Pancreas (tissue), 10 donors: ENCODE measurements at regions not wholly inside any gene's neighbourhood (a gene's known extent, or its start where the extent isn't known, plus 50 kb on each side); places are given as distances from the start of the nearest gene placed in this dataset.

ENCODE experiments used
- ATAC-seq, 4 donors: fragments of 200-7000 bp; cut with Tn5 transposase; one replicate each; pipeline versions ENCODE4 v1.8.0 to v1.9.1; 2020; ENCODE audit warnings: mild to moderate bottlenecking in 4 of 4, moderate library complexity in 4 of 4
- DNase-seq, 6 donors: peaks; one replicate each; pipeline ENCODE4 v3.0.0-alpha.2; 2020
- FAIRE-seq: peaks from 2 replicates; lab custom pipeline; 2012; peaks lifted over from hg19 to GRCh38; lab: Jason Lieb, UNC
- H3K27ac ChIP-seq, 4 donors: fragments of 200-600 bp; sonication (generic); 1 replicate in 3 of 4; 2 replicates in 1 of 4; pipeline versions ENCODE4 v1.5.0 to v1.8.0; 2020
- H3K27me3 ChIP-seq, 4 donors: fragments of 200-600 bp; one replicate each; pipeline ENCODE4 v1.8.0; 2021
- H3K36me3 ChIP-seq, 3 donors: fragments of 200-600 bp; sonication (generic) in 1 of 3; one replicate each; pipeline versions ENCODE4 v1.5.0 to v1.8.0; 2020 to 2021
- H3K4me1 ChIP-seq, 3 donors: fragments of 200-600 bp; one replicate each; pipeline ENCODE4 v1.8.0; 2021
- H3K4me3 ChIP-seq, 4 donors: fragments of 200-600 bp; sonication (generic) in 2 of 4; one replicate each; pipeline versions ENCODE4 v1.5.0 to v1.8.0; 2020 to 2021
- H3K9me3 ChIP-seq, 4 donors: fragments of 200-600 bp; one replicate each; pipeline ENCODE4 v1.8.0; 2021
- WGBS, 2 donors: extraction: QIAGEN DNeasy Blood & Tissue Kit; methylation state at CpG; one replicate each; pipeline ENCODE4 v1.1.7; 2013; 5-methylcytosine and 5-hydroxymethylcytosine counted together
- intact Hi-C, 3 donors: fragments of 100-400 bp; cut with DNase I; formaldehyde crosslinking; loops; one replicate each; pipeline versions ENCODE4 v1.11.1 to v1.14.2; 2022
- TF ChIP-seq, protein P1 (sequence below), 4 donors: fragments of 200-600 bp; sonication (generic) in 3 of 4; IDR thresholded peaks; one replicate each; pipeline versions ENCODE4 v1.5.0 to v1.8.0; 2021; ENCODE audit warnings: antibody characterized with exemption in 4 of 4
- donor health status: healthy with polysubstance abuse.
- donor health status: DM: no; HTN: no; CAD: no; lungs with moderate emphysema.
- donor health status: DM: no; HTN: no; CAD: no.
- donor health status: control.
- donor health status: control.
- donor health status: Bipolar disorder and iron deficiency.
- donor health status: DM: yes; HTN: yes; CAD: no.
- donor health status: DM: no; HTN: no; CAD: no.
- donor health status: DM: no; HTN: no; CAD: no.
- donor health status: DM: yes; HTN: yes; CAD: no.

DNA sequence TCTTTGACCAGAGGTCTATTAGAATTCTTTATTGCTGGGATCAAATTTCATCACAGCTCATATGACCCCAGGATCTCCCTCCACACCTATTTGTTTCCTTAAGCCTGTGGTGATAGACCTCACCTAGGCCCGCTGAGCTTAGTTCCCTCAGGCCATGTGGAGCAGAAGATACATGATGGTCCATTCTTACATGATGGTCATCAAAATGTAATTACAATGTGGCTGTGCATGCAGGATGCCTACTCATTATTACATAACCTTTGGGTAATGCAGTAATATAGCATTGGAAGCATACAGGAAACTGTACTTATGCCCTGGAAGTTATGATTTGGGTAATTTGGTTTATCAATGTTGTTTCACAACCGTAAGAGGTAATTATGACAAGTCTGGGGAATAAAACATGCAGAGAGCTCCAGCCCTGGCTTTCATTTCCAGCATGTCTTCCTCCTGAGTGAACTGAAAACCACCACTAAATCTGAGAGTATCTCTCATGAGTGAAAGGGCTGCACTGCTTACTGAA lies 67.0 kb upstream of the AGA start:
- no peak for FAIRE-seq
- Histone ChIP-seq H3K27ac (no peak overlapping the region), H3K4me1 (no peaks in the 10 kb centered on the region), H3K4me3 (no peak overlapping the region), H3K36me3 (no peaks in the 10 kb centered on the region), H3K9me3 (no peaks in the 10 kb centered on the region), H3K27me3 (no peaks in the 10 kb centered on the region)
- intact Hi-C loops = no loop called here
- TF ChIP-seq, protein P1, sequence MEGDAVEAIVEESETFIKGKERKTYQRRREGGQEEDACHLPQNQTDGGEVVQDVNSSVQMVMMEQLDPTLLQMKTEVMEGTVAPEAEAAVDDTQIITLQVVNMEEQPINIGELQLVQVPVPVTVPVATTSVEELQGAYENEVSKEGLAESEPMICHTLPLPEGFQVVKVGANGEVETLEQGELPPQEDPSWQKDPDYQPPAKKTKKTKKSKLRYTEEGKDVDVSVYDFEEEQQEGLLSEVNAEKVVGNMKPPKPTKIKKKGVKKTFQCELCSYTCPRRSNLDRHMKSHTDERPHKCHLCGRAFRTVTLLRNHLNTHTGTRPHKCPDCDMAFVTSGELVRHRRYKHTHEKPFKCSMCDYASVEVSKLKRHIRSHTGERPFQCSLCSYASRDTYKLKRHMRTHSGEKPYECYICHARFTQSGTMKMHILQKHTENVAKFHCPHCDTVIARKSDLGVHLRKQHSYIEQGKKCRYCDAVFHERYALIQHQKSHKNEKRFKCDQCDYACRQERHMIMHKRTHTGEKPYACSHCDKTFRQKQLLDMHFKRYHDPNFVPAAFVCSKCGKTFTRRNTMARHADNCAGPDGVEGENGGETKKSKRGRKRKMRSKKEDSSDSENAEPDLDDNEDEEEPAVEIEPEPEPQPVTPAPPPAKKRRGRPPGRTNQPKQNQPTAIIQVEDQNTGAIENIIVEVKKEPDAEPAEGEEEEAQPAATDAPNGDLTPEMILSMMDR (IDR thresholded peaks at IDR 0.05) = no peak
- 82 to 87% methylated on average over 2 of the region's 2 CpGs for WGBS, 2 donors
- no peak for DNase-seq
- no peak for ATAC-seq

DNA sequence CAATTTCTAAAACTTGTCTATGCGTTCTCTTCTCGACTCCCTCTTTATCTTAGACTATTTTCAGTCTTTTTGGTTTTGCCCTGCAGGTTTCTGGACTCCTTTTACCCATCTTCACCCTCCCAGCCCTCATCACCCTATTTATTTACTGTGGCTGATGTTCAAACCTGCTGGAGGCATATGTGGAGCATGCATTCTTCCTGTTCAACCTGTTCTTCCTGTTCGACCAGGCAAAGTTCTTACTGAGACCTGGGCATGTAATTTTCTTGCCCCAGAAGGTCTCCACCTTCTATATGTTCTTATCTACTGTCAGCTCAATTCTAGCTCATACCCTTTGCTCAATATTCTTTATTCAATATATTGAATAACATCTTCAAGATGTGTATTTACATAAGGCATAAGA lies 69.4 kb upstream of the AGA start:
- Histone ChIP-seq H3K36me3 (no peaks in the 10 kb centered on the region), H3K9me3 (no peaks in the 10 kb centered on the region), H3K4me1 (no peaks in the 10 kb centered on the region), H3K27ac (no peak overlapping the region), H3K4me3 (no peak overlapping the region), H3K27me3 (no peaks in the 10 kb centered on the region)
- peak; percentile 50 to 77 (median 74) for ATAC-seq
- no peak for FAIRE-seq
- TF ChIP-seq, protein P1 (IDR thresholded peaks at IDR 0.05) = no peak
- intact Hi-C loops = no loop called here
- peak in 1 of 6 donors; percentile 26 for DNase-seq
- WGBS, 2 donors = 38 to 44% methylated on average over 3 of the region's 3 CpGs

DNA sequence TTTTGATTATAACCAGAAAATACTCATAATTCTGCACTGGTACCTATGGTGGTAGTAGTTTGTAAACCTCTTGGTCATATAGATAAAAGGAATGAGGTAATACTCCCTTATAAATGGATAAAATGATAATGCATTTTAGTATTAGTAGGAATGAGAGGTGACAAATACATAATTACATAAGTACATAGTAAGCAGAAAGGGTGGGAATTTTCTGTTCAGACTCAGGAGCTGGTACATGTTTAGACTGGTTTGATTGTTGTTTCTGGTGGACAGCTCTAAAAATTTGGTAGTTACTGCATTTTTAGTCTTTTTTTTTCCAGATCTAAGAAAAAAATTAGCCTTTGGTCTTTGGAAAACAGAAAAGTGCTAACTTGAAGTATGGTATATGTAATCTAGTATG lies 70.4 kb upstream of the AGA start:
- no peaks in the 10 kb centered on the region for H3K4me1 ChIP-seq
- no peak for DNase-seq
- no peak for FAIRE-seq
- intact Hi-C loops = no loop called here
- no peak for ATAC-seq
- H3K27ac ChIP-seq = no peak overlapping the region
- no peak overlapping the region for H3K4me3 ChIP-seq
- H3K36me3 ChIP-seq = no peaks in the 10 kb centered on the region
- TF ChIP-seq, protein P1 (IDR thresholded peaks at IDR 0.05) = no peak
- no peaks in the 10 kb centered on the region for H3K27me3 ChIP-seq
- no peaks in the 10 kb centered on the region for H3K9me3 ChIP-seq

DNA sequence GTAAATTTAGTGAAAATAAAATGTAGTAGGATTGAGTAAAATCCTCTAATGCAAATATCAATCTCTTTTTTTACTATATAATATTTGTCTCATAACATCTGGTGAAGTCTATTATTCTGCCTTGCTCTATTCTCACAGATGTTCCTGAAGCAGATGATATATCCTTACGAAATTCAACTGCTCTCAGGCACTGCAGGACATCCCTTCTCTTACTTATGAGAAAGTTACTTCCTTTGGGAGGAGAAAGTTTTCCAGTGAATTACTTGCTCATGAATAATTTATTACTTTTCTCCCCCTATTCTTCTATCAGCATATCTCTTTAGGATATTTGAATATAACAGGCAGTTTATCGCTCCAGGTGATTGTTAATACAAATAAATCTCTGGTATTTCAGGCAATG lies 75.6 kb upstream of the AGA start:
- no peaks in the 10 kb centered on the region for H3K36me3 ChIP-seq
- DNase-seq (no peak), ATAC-seq (no peak), FAIRE-seq (no peak)
- TF ChIP-seq, protein P1 (IDR thresholded peaks at IDR 0.05) = no peak
- 87 to 90% methylated on average over 2 of the region's 2 CpGs for WGBS, 2 donors
- no peak overlapping the region for H3K27ac ChIP-seq
- no peaks in the 10 kb centered on the region for H3K9me3 ChIP-seq
- no peaks in the 10 kb centered on the region for H3K4me1 ChIP-seq
- H3K4me3 ChIP-seq = no peak overlapping the region
- intact Hi-C loops = no loop called here
- H3K27me3 ChIP-seq = no peaks in the 10 kb centered on the region

DNA sequence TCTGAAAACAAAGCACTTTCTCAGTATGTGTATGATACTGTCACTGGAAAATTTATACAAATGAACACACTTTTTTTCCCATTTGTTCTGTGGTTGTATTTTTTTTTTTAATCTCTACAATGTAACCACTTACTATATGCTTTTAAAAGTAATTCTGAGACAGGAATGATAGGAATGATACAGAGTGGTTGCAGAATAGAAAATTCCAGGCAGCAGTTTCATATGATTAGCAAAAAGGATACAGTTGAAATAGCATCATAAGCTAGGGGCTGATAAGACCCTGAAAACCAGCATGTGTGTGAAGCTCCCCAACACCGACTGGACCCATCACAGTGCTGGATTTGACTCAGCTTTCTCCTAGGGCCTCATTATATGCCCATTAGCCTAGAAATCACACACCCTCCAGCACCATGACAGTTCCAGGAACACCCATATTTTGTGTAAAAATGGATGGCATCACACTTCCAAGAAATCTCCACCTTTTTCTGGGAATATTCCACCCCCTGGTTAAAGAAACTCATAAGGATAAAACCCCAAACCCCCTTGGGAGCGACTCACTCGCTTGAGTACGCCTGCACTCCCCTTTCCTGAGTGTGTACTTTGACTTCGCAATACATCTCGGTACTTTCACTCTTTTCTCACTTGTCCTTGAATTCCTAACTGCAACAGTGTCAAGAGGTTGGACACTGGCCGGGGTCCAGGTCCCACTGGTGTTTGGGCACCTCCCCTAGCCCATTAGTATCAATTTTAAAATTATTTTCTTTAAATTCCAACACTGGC lies 77.4 kb upstream of the AGA start:
- TF ChIP-seq, protein P1 (IDR thresholded peaks at IDR 0.05) = no peak

More for the DNA sequence above, 77.4 kb upstream of the AGA start:
- Histone ChIP-seq H3K4me1 (no peaks in the 10 kb centered on the region), H3K36me3 (no peaks in the 10 kb centered on the region), H3K27ac (no peak overlapping the region), H3K9me3 (no peaks in the 10 kb centered on the region), H3K4me3 (no peak overlapping the region), H3K27me3 (no peaks in the 10 kb centered on the region)
- intact Hi-C loops = no loop called here
- DNase-seq (no peak), ATAC-seq (no peak), FAIRE-seq (no peak)
- 83 to 90% methylated on average over 7 of the region's 7 CpGs for WGBS, 2 donors
